DND-41 (cell line): ENCODE measurements at regions not wholly inside any gene's neighbourhood (a gene's known extent, or its start where the extent isn't known, plus 50 kb on each side); places are given as distances from the start of the nearest gene placed in this dataset.

ENCODE experiments used
- EZH2 ChIP-seq: IDR thresholded peaks from 3 replicates; pipeline ENCODE4 v1.6.1; 2012; ENCODE audit warnings: borderline replicate concordance, low read depth, mild to moderate bottlenecking, moderate library complexity, low read length, inconsistent platforms; ENCODE audit not compliant: severe bottlenecking
- TF ChIP-seq, protein P1 (sequence below): IDR thresholded peaks from 2 replicates; pipeline ENCODE4 v1.5.1; 2012; ENCODE audit warnings: borderline replicate concordance, low read length, moderate library complexity, mild to moderate bottlenecking; ENCODE audit not compliant: poor library complexity, severe bottlenecking; ENCODE audit errors: extremely low read depth

DNA sequence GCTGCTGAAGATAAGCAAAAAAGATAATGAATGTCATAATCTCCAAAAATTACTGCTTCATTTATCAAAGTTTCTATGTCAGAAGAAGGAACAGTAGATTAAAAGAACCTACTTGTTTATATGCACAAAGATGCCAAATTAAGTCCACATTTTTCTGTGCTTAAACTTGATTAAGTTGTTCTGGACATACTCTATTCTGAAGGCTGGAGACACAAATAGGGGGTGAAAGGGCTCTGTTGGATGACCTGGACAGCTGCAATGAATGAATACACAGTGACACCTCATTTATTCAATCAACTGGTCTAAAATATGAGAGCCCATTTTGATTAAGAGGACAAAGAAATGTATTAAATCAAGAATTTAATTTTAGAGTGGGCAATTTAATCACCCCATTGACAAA lies 276.3 kb upstream of the PCDH9 start:
- TF ChIP-seq, protein P1, sequence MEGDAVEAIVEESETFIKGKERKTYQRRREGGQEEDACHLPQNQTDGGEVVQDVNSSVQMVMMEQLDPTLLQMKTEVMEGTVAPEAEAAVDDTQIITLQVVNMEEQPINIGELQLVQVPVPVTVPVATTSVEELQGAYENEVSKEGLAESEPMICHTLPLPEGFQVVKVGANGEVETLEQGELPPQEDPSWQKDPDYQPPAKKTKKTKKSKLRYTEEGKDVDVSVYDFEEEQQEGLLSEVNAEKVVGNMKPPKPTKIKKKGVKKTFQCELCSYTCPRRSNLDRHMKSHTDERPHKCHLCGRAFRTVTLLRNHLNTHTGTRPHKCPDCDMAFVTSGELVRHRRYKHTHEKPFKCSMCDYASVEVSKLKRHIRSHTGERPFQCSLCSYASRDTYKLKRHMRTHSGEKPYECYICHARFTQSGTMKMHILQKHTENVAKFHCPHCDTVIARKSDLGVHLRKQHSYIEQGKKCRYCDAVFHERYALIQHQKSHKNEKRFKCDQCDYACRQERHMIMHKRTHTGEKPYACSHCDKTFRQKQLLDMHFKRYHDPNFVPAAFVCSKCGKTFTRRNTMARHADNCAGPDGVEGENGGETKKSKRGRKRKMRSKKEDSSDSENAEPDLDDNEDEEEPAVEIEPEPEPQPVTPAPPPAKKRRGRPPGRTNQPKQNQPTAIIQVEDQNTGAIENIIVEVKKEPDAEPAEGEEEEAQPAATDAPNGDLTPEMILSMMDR: no peak
- TF ChIP-seq EZH2: no peak
